NOMO-1 treated with DMSO at 0.1 percent for 48 hours (cell line): ENCODE measurements at regions not wholly inside any gene's neighbourhood (a gene's known extent, or its start where the extent isn't known, plus 50 kb on each side); places are given as distances from the start of the nearest gene placed in this dataset.

ENCODE experiments used
- DNase-seq: peaks from one replicate; lab custom pipeline; 2025; ENCODE audit not compliant: unreplicated experiment; lab: John Stamatoyannopoulos, UW

DNA sequence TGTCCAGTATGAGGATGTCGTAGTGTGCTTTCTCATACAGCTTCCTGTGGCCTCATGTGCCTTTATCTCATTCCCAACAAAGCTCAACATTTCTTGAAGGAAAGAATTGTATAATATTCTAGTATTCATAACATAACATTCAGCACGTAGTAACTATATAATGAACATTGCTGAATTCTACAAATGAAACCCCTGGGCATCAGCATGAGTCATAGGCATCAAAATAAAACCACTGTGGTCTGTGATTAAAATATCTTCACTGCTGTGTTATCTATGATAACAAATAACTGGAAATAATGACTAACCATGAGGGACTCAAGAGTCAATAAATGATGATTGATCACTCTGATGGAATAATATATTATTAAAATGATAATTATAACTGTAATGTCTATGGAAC, 255.2 kb downstream of the EMP1 start:
- DNase-seq = no peak

DNA sequence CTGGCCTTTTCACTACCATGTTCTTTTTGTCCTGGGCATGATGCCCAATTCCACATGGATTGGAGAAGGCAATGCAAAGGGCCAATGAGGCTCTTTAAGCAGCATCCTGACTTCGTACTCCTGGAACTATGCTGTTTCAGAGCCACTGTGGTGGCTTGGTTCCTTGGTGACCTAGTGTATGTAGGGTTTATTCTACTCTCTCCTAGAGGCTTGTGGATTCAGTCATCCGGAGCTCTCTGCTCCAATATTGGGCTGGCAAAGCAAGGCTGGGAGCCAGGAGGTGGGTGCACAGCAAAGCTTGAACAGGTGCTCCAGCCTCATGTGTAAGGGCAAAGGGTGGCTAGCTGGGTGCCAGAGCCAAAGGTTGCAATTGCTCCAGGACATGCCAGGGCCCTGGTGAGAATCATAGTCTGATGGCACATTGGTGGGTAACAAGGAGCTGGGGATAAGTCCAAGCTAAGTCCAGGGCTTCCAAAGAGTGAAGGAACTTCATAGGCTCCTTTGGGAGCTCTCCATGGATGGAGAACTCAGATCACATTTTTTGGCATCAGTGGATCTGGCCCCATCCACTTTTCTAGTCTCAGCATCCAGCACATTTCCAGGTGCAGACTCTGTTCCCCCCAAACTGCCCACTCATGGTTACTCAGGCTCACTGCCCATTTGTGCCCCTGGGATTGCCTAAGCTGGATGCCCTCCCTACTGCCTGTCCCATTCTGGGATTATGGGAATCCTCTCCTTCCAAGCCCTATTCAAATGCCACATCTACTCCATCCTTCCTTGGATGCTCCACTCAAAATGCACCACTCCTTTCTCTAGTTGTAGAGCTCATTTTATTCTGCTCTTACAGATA, 253.9 kb downstream of the EMP1 start:
- no peak for DNase-seq

DNA sequence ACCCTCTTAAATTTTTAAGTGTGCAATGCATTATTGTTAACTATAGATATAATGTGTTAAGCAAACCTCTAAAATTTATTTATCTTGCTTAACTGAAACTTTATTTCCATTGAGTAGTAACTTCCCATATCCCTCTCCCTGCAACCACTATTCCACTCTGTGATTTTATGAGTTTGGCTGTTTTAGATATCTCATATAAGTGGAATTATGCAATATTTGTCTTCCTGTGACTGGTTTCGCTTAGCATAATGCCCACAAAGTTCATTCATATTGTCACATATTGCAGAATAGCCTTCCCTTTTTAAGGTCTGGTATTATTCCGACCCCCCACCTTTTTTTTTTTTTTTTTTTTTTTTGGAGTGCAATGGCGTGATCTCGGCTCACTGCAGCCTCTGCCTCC, 247.6 kb downstream of the EMP1 start:
- DNase-seq = peak; percentile 58

DNA sequence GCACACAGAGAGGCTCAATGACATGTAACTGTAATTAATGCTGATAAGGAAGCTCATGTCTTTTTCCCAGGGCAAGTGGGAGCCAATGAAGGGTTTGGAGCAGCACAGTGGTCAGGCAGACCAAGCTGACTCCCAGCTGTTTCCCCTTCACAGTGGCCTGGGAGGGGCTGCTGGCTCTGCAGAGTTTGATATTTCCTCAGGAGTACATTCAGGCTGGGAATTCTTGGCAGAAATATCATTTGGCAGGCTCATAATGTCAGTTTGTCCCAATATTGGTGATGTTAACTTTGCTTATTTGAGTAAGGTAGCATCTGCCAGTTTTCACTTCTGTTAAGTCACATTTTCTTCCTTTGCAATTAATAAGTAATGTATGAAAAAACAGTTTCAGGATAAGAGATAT, 247.0 kb downstream of the EMP1 start:
- DNase-seq = no peak

- DNase-seq = no peak
Measured at GRCh38 chr12:13443028-13443427, 246.5 kb downstream of the EMP1 start.

DNA sequence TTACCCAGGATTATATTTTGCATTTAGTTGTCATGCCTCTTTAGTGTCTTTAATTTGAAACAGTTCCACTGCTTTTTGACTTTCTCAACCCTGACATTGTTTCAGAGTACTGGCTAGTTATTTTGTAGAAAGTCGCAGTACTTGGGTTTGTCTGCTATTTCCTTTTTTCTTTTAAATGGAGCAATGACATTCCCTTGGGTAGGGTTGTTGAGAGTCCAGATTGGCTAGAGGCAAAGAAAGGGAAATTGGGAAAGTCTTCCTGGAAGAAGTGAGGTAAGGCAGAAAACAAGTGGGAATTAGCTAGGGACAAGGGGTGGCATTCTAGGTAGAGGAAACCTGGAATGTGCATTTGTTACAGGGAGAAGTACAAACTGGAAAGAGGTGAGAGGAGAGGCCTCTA, 245.9 kb downstream of the EMP1 start:
- no peak for DNase-seq

GRCh38 chr12:13440844-13441243, 244.3 kb downstream of the EMP1 start:
- no peak for DNase-seq

GRCh38 chr12:13437541-13437940, 241.0 kb downstream of the EMP1 start:
- no peak for DNase-seq

GRCh38 chr12:13436696-13437391, 240.3 kb downstream of the EMP1 start:
- DNase-seq = no peak

GRCh38 chr12:13436182-13436581, 239.7 kb downstream of the EMP1 start:
- no peak for DNase-seq

GRCh38 chr12:13435235-13435933, 238.9 kb downstream of the EMP1 start:
- no peak for DNase-seq

- no peak for DNase-seq
Measured at GRCh38 chr12:13433768-13434167, 237.2 kb downstream of the EMP1 start.

DNA sequence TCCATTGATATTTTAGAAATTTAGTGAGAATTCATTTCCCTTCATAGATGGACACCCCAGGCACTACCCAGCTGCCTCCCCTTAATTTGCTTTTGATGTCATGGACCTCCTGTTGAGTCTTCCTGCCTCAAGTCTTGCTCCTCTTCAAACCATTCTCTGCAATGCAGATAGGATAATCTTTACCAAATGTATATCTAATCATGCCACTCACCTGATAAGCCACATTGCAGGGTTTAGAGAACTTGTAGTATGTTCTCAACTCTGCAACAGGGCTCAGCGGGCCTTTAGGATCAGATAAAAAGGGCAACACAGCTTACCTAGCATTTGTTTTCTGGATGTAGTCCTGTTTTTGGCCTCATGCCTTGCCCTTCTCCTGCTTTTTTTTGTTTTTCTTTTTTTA, 234.5 kb downstream of the EMP1 start:
- DNase-seq = no peak

DNA sequence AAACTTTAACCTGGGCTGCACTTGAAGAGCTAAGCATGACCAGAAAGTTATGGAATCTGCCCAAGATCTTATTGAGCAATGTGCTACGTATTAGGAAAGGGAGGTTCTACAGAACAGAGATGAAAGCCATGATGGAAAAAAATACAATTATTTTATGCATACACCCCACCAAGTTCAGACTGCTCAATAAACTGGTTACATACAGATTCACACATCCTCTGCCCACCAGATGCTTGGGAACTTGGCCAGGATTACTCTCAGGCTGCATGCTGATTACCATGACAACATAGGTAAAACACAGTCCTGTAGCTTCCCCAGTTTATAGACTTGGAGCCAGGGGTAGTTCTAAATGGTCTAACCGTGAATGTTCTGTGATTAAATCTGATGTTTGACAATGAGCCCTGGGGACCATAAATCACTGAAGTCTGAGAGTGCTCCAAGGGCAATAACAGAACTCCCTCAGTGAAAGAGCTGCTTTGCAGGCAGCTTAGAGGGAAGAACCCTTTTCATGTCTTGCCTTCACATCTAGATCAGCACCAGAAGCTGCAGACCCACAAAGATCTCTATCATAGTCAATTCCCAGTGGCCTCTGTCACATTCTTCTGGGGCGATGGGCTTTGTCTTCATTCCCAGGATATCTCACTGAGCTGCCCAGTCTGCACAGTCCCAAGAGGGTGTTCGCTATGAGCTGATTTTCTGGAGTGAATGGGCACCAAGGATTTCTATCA, 232.2 kb downstream of the EMP1 start:
- DNase-seq = no peak

GRCh38 chr12:13425766-13426165, 229.2 kb downstream of the EMP1 start:
- DNase-seq = no peak

GRCh38 chr12:13422291-13422690, 225.8 kb downstream of the EMP1 start:
- no peak for DNase-seq

DNA sequence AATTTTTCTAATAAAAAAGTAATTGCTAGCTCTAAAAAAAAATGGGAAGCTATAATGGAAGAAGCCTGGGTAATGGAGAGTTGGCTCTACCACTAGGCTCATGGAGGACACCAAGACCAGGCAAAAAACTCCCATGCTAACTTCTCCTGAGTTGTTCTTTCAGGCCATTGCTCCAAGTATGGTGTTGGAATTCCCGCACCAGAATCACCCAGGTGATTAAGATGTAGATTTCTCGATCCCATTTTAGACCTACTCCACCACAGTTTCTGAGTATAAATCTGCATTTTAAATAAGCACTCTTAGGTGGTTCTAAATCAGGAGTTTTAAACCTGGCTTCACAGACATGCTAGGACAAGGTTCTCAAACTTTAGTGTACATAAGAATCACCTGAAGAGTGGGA, 221.0 kb downstream of the EMP1 start:
- DNase-seq = no peak

DNA sequence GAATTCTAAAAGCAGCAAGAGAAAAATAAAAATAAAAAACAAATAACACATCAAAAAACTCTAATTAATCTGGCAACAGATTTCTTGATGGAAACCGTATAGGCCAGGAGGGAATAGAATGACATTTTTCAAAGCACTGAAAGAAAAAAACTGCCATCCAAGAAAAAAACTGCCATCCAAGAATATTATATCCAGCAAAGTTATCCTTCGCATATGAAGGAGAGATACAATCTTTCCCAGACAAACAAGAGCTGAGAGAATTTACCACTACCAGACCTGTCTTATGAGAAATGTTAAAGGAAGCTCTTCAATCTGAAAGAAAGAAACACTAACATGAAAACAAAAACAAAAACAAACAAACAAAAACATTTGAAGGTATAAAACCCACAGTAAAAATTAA, 214.8 kb downstream of the EMP1 start:
- no peak for DNase-seq

GRCh38 chr12:13405961-13406703, 209.6 kb downstream of the EMP1 start:
- peak; percentile 0 for DNase-seq

DNA sequence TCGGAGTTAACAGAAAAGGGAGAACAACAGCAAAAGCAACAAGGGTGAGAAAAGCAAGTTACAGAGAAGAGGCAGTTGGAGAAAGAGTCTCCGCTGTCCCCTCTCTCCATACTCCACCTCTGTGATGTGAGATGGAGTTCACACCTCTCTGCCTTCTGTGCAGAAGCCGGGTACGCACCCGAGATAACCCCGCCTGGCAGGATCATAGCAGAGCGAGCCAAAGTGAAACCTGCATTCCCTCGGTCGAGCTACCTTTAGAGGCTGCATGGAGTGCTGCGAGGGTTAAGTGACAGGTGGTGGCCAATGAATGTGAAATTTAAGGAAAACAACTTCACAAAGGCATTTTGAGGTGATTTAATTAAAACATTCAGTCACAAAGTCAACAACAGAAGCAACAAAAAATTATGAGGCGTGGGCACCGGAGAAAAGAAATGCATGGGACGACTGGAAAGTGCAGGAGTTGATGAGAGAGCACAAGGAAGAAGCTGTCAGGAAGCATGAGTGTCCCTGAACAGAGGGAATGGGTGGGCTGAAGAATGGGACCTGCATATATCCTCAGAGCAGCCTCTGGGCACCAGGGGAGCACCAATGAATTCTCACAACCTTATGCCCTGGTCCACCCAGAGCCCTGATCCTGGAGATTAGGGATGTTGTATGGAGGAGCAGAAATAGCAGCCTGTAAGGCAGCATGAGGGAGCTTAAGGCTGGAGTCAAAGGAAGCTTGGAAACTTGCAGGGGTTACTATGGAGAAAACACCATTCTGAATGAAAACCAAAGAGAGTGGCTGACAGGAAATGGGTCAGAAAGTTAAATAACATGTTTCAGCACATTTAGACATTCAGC, 208.3 kb downstream of the EMP1 start:
- DNase-seq = no peak
